COLO829 (cell line): ENCODE measurements at regions not wholly inside any gene's neighbourhood (a gene's known extent, or its start where the extent isn't known, plus 50 kb on each side); places are given as distances from the start of the nearest gene placed in this dataset.

Experiments
- DNase-seq: peaks from one replicate; pipeline ENCODE4 v3.0.0; 2012; ENCODE audit warnings: low spot score

GRCh38 chr5:44868541-44868940 is 59.8 kb downstream of the MRPS30 start:
- DNase-seq: peak; percentile 4

- DNase-seq: no peak
Observed at GRCh38 chr5:44869928-44870327, 61.2 kb downstream of the MRPS30 start.

DNA sequence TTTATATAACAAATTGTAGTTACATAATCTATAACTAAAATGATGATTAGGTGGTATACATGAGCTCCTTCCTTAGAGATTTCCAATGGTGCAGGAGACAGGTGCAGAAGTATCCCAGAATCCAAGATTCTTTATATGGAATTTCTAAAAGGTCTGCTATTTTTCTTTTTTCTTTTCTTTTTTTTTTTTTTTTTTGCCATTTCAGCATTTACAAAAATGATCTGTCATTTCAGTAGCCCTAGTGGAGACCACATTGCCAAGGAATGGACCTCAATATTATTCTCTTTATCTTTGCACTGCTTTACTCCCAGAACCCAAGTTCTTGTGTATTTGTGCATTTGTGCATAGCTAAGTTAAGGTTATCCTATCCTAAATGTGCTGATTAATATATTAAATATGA is 61.7 kb downstream of the MRPS30 start:
- DNase-seq: no peak

- DNase-seq: no peak
Observed at GRCh38 chr5:44871401-44871800, 62.7 kb downstream of the MRPS30 start.

DNA sequence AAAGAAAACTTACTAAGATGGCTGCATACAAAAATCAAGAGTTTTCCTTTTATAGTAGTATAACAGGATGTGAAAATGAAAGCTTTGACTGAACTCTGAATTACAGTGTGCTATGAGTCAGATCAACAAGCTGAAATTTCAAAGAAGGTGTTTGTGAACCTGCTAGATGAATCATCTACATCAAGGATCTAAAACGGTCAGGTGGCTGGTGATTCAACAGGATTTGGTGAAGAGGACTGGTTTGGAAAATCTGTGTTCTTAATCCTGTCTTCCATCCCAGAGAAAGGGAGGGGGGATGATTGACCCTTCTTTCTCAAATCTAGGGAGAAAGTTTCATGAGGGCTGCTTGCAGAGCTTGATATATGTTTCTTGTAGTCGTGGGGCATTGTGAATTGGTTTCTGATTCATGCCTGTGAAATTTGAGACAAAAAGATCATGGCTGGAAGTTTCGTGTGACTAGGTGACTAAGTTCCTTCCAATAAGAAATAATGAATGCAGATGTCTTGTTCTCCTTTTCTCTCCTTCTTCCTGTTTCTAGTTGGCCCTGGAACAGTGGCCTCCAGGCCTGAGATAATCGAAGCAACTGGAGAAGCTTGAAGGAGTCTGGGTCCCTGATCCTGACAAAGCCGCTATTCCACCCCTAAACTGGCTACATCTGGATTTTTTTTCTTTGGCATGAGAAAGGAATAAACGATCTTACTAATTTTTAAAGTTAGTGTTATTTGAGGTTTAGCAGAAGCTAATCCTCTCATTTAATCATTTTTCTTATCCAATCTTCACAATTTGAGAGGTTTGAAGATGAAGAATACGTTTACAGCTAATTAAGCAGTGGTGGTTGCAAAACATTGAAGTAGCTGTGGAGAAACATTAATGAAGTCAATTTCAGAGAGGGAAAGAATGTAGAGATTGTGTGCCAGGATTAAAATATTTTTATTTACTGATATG is 67.2 kb downstream of the MRPS30 start:
- DNase-seq: peak; percentile 54

DNA sequence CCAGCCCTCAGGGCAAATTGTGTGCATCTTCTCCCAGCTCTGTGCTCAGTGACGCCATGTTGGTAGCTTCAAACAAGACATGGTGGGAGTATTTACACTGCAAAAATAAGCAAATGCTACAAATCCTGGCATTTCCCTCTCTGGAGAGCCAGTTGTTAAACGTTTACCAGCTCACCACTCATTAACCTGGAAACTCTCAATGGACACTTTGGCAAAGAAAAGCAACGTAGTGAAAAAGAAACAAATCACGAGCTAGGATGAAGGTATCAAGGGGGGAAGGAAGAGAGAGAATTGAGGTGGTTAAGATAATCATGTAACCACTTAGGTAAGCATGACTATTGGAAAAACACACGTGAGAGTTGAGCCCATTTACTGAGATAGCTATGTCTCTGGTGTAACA is 72.5 kb downstream of the MRPS30 start:
- no peak for DNase-seq

DNA sequence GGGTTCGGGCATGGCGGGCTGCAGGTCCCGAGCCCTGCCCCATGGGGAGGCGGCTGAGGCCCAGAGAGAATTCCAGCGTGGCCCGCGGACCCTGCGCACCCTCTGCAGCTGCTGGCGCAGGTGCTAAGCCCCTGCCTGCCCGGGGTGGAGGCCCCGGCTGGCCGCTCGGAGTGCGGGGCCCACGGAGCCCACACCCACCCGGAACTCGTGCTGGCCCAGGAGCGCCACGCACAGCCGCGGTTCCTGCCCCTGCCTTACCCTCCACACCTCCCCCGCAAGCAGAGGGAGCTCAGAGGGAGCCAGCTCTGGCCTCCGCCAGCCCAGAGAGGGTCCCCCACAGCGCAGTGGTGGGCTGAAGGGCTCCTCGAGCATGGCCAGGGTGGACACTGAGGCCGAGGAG is 75.3 kb downstream of the MRPS30 start:
- no peak for DNase-seq

DNA sequence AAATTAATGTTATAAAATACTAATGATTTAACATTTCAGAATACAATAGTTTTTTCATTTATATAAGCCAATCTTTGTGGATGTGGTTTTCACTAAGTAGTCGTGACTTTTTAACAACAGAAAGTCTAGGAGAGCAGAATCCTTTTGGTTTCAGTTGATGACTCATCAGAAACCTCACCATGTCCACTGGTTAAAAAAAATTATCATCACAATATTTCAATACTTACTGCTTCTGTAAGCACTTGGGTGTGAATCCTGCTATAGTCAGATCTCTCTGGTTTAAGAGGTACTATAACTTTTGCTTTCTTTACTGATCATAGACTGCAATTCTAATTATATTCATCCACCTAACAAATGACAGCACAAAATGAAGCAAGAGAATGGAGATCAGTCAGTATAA is 77.2 kb downstream of the MRPS30 start:
- DNase-seq: peak; percentile 21

DNA sequence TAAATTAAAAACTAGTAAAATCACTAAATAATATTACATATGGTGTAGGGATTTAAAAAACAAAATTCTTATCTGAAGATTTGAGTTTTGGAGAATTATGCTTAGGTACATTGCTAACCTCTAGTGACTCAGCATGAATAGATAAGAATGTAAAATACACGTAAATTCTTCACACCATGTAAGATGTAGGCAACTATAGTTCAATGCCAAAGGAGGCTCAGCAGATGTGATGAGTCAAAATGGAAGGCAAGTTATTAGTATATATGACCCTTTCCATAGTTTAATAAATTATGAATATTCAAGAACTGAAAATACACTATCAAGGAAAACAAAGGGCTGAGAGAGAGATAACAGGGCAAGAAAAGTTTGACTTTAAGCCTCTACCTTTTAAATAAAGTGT is 79.0 kb downstream of the MRPS30 start:
- DNase-seq: no peak

DNA sequence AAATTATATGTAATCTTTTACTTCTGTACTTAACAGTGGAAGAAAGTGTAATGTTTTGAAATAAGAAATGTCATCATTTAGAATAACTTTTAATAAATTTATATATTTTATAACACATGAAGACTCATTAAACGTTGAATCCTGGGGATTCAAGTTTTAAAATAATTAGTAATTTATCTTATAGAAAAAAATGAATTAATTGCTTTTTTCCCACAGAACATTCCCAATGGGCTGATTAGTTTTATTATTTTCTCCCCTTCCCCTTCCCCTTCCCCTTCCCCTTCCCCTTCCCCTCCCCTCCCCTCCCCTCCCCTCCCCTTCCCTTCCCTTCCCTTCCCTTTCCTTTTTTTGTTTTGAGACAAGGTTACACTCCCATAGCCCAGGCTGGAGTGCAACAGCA is 79.7 kb downstream of the MRPS30 start:
- no peak for DNase-seq

GRCh38 chr5:44891116-44891515 is 82.4 kb downstream of the MRPS30 start:
- DNase-seq: no peak

DNA sequence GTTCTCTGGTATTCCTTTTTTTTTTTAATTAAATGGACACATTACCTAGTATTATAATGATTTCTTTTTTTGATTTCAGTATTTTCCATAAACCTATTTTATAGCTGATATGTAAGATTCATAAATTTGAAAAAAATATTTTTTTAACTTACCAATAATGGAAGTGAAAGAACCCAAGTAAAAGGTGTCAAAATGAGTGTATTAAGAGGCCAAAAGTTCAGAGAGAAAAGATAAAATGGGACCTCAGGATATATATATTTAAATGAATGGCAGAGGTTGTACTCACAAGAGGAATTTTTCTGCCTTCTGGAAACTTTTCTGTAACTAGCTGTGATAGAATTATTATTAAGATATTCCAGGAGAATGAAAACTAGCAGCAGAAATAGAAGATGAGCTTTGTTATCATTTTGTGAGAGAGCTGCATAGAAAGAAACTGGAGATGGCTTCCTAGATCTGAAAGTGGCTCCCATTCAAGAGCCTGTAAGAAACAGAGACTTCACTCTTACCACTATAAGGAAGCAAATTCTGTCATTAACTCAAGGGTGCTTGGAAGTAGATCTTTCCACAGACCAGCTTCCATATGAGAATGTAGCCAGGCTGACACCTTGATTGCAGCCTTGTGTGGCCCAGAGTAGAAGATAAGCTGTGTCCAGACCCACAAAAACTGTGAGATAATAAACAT is 91.7 kb downstream of the MRPS30 start:
- no peak for DNase-seq

GRCh38 chr5:44907396-44907795 is 98.6 kb downstream of the MRPS30 start:
- DNase-seq: no peak

DNA sequence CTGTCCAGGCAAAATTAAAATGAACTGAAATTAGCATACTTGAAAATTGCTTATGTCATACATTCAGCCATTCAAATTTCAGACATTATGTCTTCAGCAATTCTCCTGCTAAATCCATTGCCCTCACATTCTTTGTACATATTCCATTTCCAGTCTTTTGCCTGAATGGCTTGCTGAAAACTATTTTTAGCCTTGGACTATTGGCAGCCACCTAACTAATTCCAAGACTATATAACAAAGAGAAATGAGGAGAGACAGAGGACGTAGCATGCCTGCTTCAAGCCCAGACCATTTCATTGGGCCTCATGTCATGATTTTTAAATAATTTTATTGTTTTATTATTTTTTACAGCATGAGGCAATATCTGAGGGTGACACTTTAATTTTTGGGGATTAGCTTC is 100.3 kb downstream of the MRPS30 start:
- DNase-seq: no peak

DNA sequence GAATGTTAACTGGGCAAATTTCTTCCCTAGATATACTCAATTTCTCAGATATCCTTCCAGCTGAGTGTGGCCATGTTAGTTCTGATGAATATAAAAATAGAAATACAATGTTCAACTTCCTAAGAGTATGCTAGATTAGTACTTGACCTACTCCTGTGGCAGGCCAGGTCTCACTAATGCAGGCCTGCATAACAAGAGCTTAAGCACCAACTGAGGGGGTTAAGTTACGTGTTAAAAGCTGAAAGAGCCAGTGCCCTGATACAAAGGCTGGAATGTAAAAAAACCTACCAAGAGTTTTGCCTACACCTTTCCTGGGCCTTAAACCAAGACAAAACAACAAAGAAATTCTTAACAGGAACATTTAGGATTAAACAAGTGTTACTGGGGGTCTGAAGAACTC is 102.8 kb downstream of the MRPS30 start:
- no peak for DNase-seq

DNA sequence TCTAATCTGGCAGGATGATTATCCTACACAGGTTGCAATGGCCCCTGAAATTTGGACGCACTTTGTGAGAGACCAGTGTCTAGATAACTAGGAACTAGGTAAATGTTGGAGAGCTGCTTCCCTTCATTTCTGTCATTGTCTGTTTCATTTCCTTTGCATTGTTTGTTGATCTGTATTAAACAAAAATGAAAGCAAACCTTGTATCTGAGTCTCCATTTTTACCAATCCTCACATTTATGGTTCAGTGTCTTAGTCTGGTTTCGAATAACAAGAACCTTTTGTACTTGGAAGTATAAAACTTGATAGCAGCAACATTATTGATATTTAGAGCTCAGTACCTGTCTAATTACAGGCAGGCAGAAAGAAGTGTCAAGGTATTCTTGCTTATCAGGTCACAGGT is 105.5 kb downstream of the MRPS30 start:
- no peak for DNase-seq

GRCh38 chr5:44919560-44919959 is 110.8 kb downstream of the MRPS30 start:
- no peak for DNase-seq

GRCh38 chr5:44927115-44927733 is 118.5 kb downstream of the MRPS30 start:
- no peak for DNase-seq

DNA sequence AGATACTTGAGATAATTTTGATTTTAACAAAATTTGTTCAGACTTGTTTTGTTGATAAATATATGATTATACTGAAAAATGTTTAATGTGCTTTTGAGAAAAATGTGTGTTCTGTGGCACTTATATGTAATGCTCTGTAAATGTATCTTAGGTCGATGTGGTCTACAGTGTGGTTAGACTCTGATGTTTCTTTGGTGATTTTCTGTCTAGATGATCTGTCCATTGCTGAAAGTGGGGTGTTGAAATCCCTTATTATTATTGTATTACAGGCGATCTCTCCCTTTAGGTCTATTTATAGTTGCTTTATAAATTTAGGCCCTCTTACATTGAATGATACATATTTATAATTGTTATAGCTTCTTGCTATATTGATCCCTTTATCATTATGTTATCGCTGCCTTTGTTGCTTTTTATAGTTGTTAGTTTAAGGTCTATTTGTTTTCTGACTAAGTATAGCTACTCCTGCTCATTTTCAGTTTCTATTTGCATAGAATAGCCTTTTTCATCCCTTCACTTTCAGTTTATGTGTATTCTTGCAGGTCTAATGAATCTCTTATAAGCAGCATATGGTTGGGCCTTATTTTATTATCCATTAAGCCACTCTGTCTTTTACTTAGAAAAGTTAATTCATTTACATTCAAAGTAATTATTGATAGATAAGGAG is 124.3 kb downstream of the MRPS30 start:
- DNase-seq: no peak

GRCh38 chr5:44933686-44934085 is 124.9 kb downstream of the MRPS30 start:
- no peak for DNase-seq

GRCh38 chr5:44935262-44935661 is 126.5 kb downstream of the MRPS30 start:
- no peak for DNase-seq

DNA sequence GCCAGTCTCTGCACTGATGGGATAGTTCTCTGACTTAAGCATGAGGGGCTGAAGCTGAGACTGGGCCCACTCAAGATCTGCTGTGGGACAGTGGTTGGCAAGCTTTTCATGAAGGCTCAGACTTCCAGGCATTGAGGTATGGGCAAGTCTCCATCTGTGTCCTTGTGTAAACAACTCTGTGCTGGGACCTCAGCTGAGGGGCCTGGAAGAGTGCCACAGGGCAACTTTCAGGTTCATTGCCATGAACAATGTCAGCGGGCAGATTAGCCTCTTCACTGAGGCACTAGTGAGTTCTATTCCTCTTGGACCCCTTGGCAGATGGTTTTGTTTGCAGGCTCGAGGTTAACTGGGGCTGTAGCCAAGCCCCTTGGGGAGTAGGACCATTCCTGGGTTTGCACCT is 127.1 kb downstream of the MRPS30 start:
- no peak for DNase-seq
